ENCODE measurements at regions not wholly inside any gene's neighbourhood (a gene's known extent, or its start where the extent isn't known, plus 50 kb on each side); places are given as distances from the start of the nearest gene placed in this dataset.
"Not testable (repeated sequence)": the region's sequence is repeated elsewhere in the genome, so short reads cannot be mapped to it uniquely, and the experiment has no call there.

- no peak for DNase-seq
Measured at GRCh38 chr20:51129147-51129776, 106.4 kb upstream of the KCNG1 start.

GRCh38 chr20:51128198-51128597, 105.3 kb upstream of the KCNG1 start:
- no peak for DNase-seq

GRCh38 chr20:51127713-51128112, 104.8 kb upstream of the KCNG1 start:
- no peak for DNase-seq

GRCh38 chr20:51126337-51126736, 103.4 kb upstream of the KCNG1 start:
- DNase-seq = no peak

- DNase-seq = peak in 1 of 51 donors; percentile 9
Measured at GRCh38 chr20:51125780-51126179, 102.9 kb upstream of the KCNG1 start.

- DNase-seq = no peak
Measured at GRCh38 chr20:51125105-51125504, 102.2 kb upstream of the KCNG1 start.

GRCh38 chr20:51123887-51124286, 101.0 kb upstream of the KCNG1 start:
- DNase-seq = not testable (repeated sequence)

GRCh38 chr20:51122931-51123658, 100.2 kb upstream of the KCNG1 start:
- no peak for DNase-seq

- DNase-seq = no peak
Measured at GRCh38 chr20:51121901-51122412, 99.0 kb upstream of the KCNG1 start.

GRCh38 chr20:51121272-51121671, 98.4 kb upstream of the KCNG1 start:
- DNase-seq = peak in 4 of 51 donors; percentile 5 to 18 (median 12)

- peak in 1 of 51 donors; percentile 18 for DNase-seq
Measured at GRCh38 chr20:51120868-51121267, 98.0 kb upstream of the KCNG1 start.

- no peak for DNase-seq
Measured at GRCh38 chr20:51120438-51120837, 97.5 kb upstream of the KCNG1 start.

GRCh38 chr20:51119914-51120313, 97.0 kb upstream of the KCNG1 start:
- DNase-seq = no peak

- no peak for DNase-seq
Measured at GRCh38 chr20:51118985-51119527, 96.1 kb upstream of the KCNG1 start.

GRCh38 chr20:51118216-51118615, 95.3 kb upstream of the KCNG1 start:
- DNase-seq = no peak

GRCh38 chr20:51116765-51117686, 94.1 kb upstream of the KCNG1 start:
- DNase-seq = no peak

- no peak for DNase-seq
Measured at GRCh38 chr20:51111290-51111689, 88.4 kb upstream of the KCNG1 start.

GRCh38 chr20:51108638-51109363, 85.9 kb upstream of the KCNG1 start:
- DNase-seq = no peak

GRCh38 chr20:51106011-51106410, 83.1 kb upstream of the KCNG1 start:
- DNase-seq = no peak

- DNase-seq = no peak
Measured at GRCh38 chr20:51104960-51105920, 82.3 kb upstream of the KCNG1 start.

Measured in hypothalamus (tissue), 51 donors.